ENCODE measurements at regions not wholly inside any gene's neighbourhood (a gene's known extent, or its start where the extent isn't known, plus 50 kb on each side); places are given as distances from the start of the nearest gene placed in this dataset.

GRCh38 chr2:239862613-239863012 is 162.5 kb downstream of the NDUFA10 start:
- no peak for TF ChIP-seq CTCF (conservative IDR thresholded peaks at IDR 0.05 in 1 of 2, IDR thresholded peaks at IDR 0.05 in 1 of 2; ENCODE audit: low read depth in 1 of 2, low read length in 2 of 2)
- TF ChIP-seq EZH2 (IDR thresholded peaks at IDR 0.05; ENCODE audit: low read length, missing control alignments), result no peak
